GM12891 (cell line): ENCODE measurements at regions not wholly inside any gene's neighbourhood (a gene's known extent, or its start where the extent isn't known, plus 50 kb on each side); places are given as distances from the start of the nearest gene placed in this dataset.

ENCODE experiments used
- DNase-seq: peaks from one replicate; pipeline ENCODE4 v3.0.0; 2011; ENCODE audit warnings: low spot score; ENCODE audit not compliant: insufficient read length
- FAIRE-seq: peaks from 2 replicates; lab custom pipeline; 2011; peaks lifted over from hg19 to GRCh38; lab: Jason Lieb, UNC
- PAX5 ChIP-seq: IDR thresholded peaks from 2 replicates; pipeline ENCODE4 v1.6.1; 2011; ENCODE audit warnings: low read length, moderate library complexity, mild to moderate bottlenecking; ENCODE audit not compliant: insufficient read depth, severe bottlenecking
- POLR2A ChIP-seq: IDR thresholded peaks from 2 replicates; pipeline ENCODE4 v1.6.1; 2011; ENCODE audit warnings: low read depth, low read length, control low read depth
- POLR2AphosphoS5 ChIP-seq: IDR thresholded peaks from 2 replicates; pipeline ENCODE4 v1.6.1; 2011; ENCODE audit warnings: low read depth, low read length, control low read depth
- POU2F2 ChIP-seq: IDR thresholded peaks from 2 replicates; pipeline ENCODE4 v1.6.1; 2011; ENCODE audit warnings: low read depth, mild to moderate bottlenecking, control low read depth, low read length, moderate library complexity
- SPI1 ChIP-seq: IDR thresholded peaks from 2 replicates; pipeline ENCODE4 v1.6.1; 2011; ENCODE audit warnings: low read depth, low read length, control low read depth
- TAF1 ChIP-seq: IDR thresholded peaks from 2 replicates; pipeline ENCODE4 v1.6.1; 2011; ENCODE audit warnings: low read depth, low read length, control low read depth

- no peak for TF ChIP-seq PAX5
- no peak for TF ChIP-seq POU2F2
- no peak for TF ChIP-seq POLR2A
- TF ChIP-seq POLR2AphosphoS5: no peak
- no peak for TF ChIP-seq SPI1
- TF ChIP-seq TAF1: no peak
- no peak for FAIRE-seq
Measured at GRCh38 chr1:82931006-82931405, 1067.9 kb downstream of the TTLL7 start.

DNA sequence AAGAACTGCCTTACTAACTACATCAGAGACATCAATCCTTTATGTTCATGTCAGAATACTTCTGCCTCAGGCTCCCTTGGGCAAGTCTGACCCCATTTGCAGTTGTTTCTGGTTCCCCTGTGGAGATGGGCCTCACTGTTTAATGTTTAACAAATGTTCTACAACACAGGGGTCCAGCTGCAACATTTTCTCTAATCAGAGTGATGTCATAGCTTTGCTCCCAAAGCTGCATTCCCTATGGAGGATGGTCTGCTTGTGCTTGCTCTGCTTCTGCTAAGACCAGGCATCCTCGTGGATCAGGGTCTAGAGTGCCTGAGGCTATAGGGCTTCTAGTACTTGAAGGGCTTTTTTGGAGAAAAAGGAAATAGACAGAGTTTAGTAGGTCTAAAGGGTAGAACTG is 1071.2 kb downstream of the TTLL7 start:
- TF ChIP-seq POLR2AphosphoS5 (no peak), POLR2A (no peak), TAF1 (no peak), PAX5 (no peak), SPI1 (no peak), POU2F2 (no peak)
- DNase-seq: no peak
- no peak for FAIRE-seq

More at GRCh38 chr1:82931006-82931405, 1067.9 kb downstream of the TTLL7 start:
- no peak for DNase-seq

DNA sequence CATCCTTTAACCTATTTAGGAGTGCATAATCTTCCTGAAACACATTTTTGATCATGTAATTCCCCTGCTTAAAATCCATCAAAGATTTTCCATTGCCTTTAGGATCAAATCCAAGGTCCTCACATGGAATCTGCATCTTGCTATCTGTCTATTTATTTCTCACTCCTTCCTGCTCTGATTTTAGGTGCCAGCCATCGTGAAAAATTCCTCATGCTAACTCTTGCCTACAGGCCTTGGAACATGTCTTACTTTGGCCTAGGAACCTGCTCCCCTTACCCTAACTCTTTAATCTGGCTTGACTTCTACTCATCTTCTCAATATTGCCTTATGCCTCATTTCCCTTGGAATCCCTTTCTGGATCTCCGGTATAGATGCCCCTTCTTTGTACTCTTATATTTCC is 1074.3 kb downstream of the TTLL7 start:
- no peak for DNase-seq
- no peak for FAIRE-seq
- no peak for TF ChIP-seq POU2F2
- no peak for TF ChIP-seq POLR2AphosphoS5
- TF ChIP-seq POLR2A: no peak
- no peak for TF ChIP-seq PAX5
- TF ChIP-seq TAF1: no peak
- TF ChIP-seq SPI1: no peak

DNA sequence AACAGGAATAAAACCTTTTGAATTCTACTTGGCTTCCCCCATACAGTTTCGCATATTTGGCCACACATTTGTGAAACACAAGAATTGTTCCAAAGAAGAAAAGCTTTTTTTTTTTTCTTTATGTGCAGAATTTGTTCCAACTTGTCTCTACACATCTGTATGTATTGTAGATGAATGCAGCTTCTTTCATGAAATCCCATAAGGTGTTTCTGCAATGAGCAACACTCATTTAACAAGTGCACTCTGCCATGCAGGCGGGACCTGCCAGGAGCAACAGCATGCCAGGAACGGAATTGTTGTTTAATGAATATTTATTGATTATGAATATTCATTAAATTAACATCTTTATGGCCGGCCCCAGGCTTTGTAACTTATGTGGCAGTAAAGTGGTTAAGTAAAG is 1075.0 kb downstream of the TTLL7 start:
- no peak for FAIRE-seq
- no peak for DNase-seq
- TF ChIP-seq POLR2A: no peak
- no peak for TF ChIP-seq TAF1

DNA sequence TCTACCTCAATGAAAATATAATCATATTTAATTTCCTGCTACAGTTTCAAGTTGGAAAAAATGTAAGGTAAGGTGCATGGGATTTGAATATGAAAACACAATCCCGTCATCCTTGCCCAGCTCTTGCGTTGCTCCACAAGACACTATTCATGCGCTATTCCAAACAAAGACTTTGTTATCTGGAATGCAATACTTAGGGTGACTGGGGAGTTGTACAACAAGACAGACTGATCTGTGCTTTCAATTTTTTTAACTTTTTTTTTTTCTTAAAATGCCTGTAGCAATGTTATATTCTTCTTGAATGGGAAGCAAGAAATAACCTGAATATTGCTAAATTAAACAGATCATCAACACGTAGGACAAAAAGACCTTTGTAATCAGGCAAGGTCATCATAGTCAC is 1077.2 kb downstream of the TTLL7 start:
- TF ChIP-seq SPI1 (no peak), POU2F2 (no peak), TAF1 (no peak), POLR2AphosphoS5 (no peak), PAX5 (no peak), POLR2A (no peak)
- FAIRE-seq: no peak
- DNase-seq: no peak

DNA sequence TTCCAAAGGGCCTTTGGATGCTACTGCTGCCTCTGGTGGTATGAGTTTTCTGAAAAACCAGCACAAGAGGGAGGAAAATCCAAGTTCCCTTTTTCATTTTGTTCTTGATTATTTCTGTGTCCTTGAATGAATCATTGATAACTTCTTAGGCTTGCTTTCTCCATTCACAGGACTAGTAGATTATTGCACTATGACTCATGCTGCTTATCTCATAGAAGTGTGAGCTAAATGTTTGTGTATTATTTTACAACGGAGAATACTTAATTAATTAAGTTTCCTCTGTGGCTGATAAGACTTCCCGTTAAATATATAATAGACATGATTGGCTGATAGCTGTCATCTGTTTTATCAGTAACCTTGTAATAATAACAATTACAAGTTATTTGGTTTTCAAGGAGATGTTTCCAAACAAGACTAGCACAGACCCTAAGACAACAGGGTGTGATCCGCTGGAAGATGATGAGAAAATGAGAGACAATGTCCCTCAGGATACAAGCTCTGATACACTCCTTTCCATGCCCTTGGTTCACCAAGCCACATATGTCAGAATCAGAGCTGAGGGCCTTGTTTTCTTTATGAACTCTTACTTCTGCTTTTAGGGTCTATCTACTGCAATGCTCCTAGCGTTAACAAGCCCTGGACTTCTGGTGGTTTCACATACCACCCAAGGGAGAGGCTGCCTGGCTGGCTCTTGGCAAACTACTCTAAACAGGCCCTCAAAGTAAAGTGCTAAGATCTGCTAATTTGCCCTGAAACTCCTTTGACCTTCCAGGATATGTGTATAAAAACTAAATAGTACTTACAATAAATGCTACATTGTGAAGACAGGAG is 1078.3 kb downstream of the TTLL7 start:
- TF ChIP-seq POU2F2 (no peak), POLR2AphosphoS5 (no peak), TAF1 (no peak), SPI1 (no peak), POLR2A (no peak), PAX5 (no peak)
- DNase-seq (no peak), FAIRE-seq (no peak)

- DNase-seq: no peak
- no peak for FAIRE-seq
- no peak for TF ChIP-seq PAX5
- TF ChIP-seq POU2F2: no peak
Measured at GRCh38 chr1:82919837-82920236, 1079.1 kb downstream of the TTLL7 start.

GRCh38 chr1:82907313-82907712 is 1091.6 kb downstream of the TTLL7 start:
- DNase-seq (no peak), FAIRE-seq (no peak)
- TF ChIP-seq TAF1 (no peak), POLR2AphosphoS5 (no peak), POU2F2 (no peak), POLR2A (no peak), SPI1 (no peak), PAX5 (no peak)

DNA sequence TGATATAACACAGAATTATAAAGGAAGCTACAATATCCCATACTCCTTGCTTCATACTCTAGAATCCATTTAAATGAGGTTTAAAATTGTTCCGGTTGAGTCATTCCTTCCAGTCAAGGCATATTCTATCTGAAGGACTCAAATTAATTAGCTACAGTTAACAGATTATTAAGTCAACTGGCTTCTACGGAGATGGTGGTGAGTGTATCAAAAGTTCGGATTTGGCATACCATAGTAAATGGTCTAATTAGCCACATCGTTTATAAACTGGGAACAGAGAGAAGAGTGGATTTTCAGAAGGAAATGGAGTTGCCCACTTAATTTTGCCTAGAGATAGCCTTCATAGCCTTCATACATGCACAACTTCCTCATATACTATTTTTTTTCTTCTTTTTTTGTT is 1095.3 kb downstream of the TTLL7 start:
- no peak for TF ChIP-seq POU2F2
- TF ChIP-seq POLR2A: no peak
- no peak for TF ChIP-seq TAF1
- no peak for TF ChIP-seq POLR2AphosphoS5
- no peak for TF ChIP-seq PAX5
- no peak for TF ChIP-seq SPI1
- DNase-seq (no peak), FAIRE-seq (no peak)

DNA sequence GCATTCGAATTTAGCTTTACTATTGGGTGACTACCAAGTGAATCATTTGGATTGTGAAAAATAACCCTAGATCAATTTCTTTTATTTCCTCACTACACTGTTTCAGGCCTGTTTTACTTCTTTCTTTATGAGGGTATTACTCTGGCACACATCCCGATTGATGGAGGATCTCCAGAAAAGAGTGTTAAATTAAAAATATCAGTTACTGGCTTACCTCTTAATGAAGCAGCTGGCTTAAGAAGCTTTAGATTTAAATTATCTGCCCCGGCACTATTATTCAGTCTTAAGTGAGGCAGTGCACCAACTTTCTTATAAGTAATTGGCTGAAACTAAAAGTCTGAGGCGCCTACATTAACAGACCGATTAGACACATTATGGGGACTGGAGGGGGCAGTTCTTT is 1097.4 kb downstream of the TTLL7 start:
- DNase-seq (no peak), FAIRE-seq (no peak)
- TF ChIP-seq POU2F2 (no peak), PAX5 (no peak), TAF1 (no peak), SPI1 (no peak), POLR2A (no peak), POLR2AphosphoS5 (no peak)
